Nephron progenitor cell (in vitro differentiated cells): ENCODE measurements at regions not wholly inside any gene's neighbourhood (a gene's known extent, or its start where the extent isn't known, plus 50 kb on each side); places are given as distances from the start of the nearest gene placed in this dataset.

Source experiments
- DNase-seq: peaks from one replicate; pipeline ENCODE4 v3.0.0; 2021
- H3K27ac Mint-ChIP-seq: 2 replicates; pipeline ENCODE4 v1.8.0; 2021; ENCODE audit warnings: mild to moderate bottlenecking, moderate library complexity, mixed read lengths
- H3K27me3 Mint-ChIP-seq: 2 replicates; pipeline ENCODE4 v1.8.0; 2021; ENCODE audit warnings: mild to moderate bottlenecking, low read depth, mixed read lengths; ENCODE audit not compliant: poor library complexity
- H3K36me3 Mint-ChIP-seq: 2 replicates; pipeline ENCODE4 v1.8.0; 2021; ENCODE audit warnings: low read depth, mixed read lengths
- H3K4me1 Mint-ChIP-seq: 2 replicates; pipeline ENCODE4 v1.8.0; 2021; ENCODE audit warnings: mixed read lengths
- H3K4me3 Mint-ChIP-seq: 2 replicates; pipeline ENCODE4 v1.8.0; 2021; ENCODE audit warnings: mild to moderate bottlenecking, moderate library complexity, mixed read lengths
- H3K9me3 Mint-ChIP-seq: 2 replicates; pipeline ENCODE4 v1.8.0; 2021; ENCODE audit warnings: mild to moderate bottlenecking, moderate library complexity, mixed read lengths
- CTCF ChIP-seq: fragments of 200-600 bp; sonication (generic); IDR thresholded peaks from 2 replicates; pipeline ENCODE4 v1.5.0; 2021; ENCODE audit warnings: antibody characterized with exemption

GRCh38 chr9:19870988-19871387 lies 82.2 kb upstream of the SLC24A2 start:
- Mint-ChIP-seq H3K4me1 (no peaks in the 10 kb centered on the region), H3K4me3 (no peak overlapping the region), H3K36me3 (peaks cover 16% of the 10 kb centered on the region), H3K27ac (no peak overlapping the region), H3K27me3 (peaks cover 9% of the 10 kb centered on the region), H3K9me3 (peaks cover 36% of the 10 kb centered on the region)
- no peak for TF ChIP-seq CTCF
- no peak for DNase-seq

- Mint-ChIP-seq H3K9me3 (peaks cover 13% of the 10 kb centered on the region), H3K4me1 (no peaks in the 10 kb centered on the region), H3K4me3 (no peak overlapping the region), H3K27ac (no peak overlapping the region), H3K27me3 (peaks cover 4% of the 10 kb centered on the region), H3K36me3 (no peaks in the 10 kb centered on the region)
- no peak for TF ChIP-seq CTCF
- no peak for DNase-seq
Observed at GRCh38 chr9:19840953-19841352, 52.1 kb upstream of the SLC24A2 start.
